ENCODE measurements at regions not wholly inside any gene's neighbourhood (a gene's known extent, or its start where the extent isn't known, plus 50 kb on each side); places are given as distances from the start of the nearest gene placed in this dataset.

- TF ChIP-seq CTCF (optimal IDR thresholded peaks at IDR 0.05 in 1 of 3, IDR thresholded peaks at IDR 0.05 in 1 of 3, conservative IDR thresholded peaks at IDR 0.05 in 1 of 3; ENCODE audit: extremely low read depth in 1 of 3, insufficient read depth in 2 of 3, low read length in 3 of 3) (no peak), EZH2 (IDR thresholded peaks at IDR 0.05; ENCODE audit: low read length) (no peak)
Observed at GRCh38 chr5:84436866-84437265, 52.2 kb upstream of the EDIL3 start.
